ENCODE measurements at regions not wholly inside any gene's neighbourhood (a gene's known extent, or its start where the extent isn't known, plus 50 kb on each side); places are given as distances from the start of the nearest gene placed in this dataset.

DNA sequence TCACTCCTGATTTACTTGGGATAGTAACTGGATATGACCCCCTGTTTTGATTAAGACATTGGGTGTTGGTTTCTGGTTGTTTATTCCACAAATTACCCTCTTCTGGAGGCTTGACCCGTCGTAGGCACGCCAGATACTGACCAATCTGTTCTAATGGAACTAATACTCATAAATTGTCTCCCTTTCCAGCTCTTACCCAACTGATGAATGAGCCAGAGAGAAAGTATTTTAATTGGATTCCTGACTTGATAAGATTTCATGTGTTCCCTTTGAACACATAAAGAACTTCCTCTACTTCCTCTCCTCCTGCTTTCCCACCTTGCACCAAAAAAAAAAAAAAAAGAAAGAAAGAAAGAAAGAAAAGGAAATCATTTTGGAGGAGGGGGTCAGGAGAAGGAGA is 340.9 kb downstream of the PCNX1 start (continued):
- TF ChIP-seq, protein P1, sequence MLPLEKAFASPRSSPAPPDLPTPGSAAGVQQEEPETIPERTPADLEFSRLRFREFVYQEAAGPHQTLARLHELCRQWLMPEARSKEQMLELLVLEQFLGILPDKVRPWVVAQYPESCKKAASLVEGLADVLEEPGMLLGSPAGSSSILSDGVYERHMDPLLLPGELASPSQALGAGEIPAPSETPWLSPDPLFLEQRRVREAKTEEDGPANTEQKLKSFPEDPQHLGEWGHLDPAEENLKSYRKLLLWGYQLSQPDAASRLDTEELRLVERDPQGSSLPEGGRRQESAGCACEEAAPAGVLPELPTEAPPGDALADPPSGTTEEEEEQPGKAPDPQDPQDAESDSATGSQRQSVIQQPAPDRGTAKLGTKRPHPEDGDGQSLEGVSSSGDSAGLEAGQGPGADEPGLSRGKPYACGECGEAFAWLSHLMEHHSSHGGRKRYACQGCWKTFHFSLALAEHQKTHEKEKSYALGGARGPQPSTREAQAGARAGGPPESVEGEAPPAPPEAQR (CRISPR knock-in tag; IDR thresholded peaks at IDR 0.05) = no peak
- TF ChIP-seq JUN (CRISPR knock-in tag; IDR thresholded peaks at IDR 0.05) = no peak

GRCh38 chr14:71250347-71250746 is 343.1 kb downstream of the PCNX1 start:
- ATAC-seq = no peak
- peaks cover 7% of the 10 kb centered on the region for H3K4me1 Mint-ChIP-seq
- H3K27me3 Mint-ChIP-seq (ENCODE audit: low read depth) = no peaks in the 10 kb centered on the region; the same call in 1 of the 2 replicates
- no peak for DNase-seq (ENCODE audit: low spot score)
- CTCF ChIA-PET = interaction anchor here (0.6 kb wide), 1 partner anchor 153 kb away, joined by 3 read pairs; no protein-coding TSS in a partner anchor
- H3K36me3 Mint-ChIP-seq = peaks cover 10% of the 10 kb centered on the region
- H3K4me3 Mint-ChIP-seq = no peak overlapping the region
- peaks cover 41% of the 10 kb centered on the region for H3K9me3 Mint-ChIP-seq
- TF ChIP-seq OVOL2 (CRISPR knock-in tag; IDR thresholded peaks at IDR 0.05; ENCODE audit: borderline replicate concordance) (no peak), ZNF232 (CRISPR knock-in tag; IDR thresholded peaks at IDR 0.05) (no peak), SMAD3 (CRISPR knock-in tag; IDR thresholded peaks at IDR 0.05; ENCODE audit: borderline replicate concordance) (no peak), TEAD4 (CRISPR knock-in tag; IDR thresholded peaks at IDR 0.05) (no peak), IRF2 (CRISPR knock-in tag; IDR thresholded peaks at IDR 0.05; ENCODE audit: borderline replicate concordance, low read depth) (no peak), RELA (CRISPR knock-in tag; IDR thresholded peaks at IDR 0.05; ENCODE audit: borderline replicate concordance) (no peak)
- TF ChIP-seq, protein P2, sequence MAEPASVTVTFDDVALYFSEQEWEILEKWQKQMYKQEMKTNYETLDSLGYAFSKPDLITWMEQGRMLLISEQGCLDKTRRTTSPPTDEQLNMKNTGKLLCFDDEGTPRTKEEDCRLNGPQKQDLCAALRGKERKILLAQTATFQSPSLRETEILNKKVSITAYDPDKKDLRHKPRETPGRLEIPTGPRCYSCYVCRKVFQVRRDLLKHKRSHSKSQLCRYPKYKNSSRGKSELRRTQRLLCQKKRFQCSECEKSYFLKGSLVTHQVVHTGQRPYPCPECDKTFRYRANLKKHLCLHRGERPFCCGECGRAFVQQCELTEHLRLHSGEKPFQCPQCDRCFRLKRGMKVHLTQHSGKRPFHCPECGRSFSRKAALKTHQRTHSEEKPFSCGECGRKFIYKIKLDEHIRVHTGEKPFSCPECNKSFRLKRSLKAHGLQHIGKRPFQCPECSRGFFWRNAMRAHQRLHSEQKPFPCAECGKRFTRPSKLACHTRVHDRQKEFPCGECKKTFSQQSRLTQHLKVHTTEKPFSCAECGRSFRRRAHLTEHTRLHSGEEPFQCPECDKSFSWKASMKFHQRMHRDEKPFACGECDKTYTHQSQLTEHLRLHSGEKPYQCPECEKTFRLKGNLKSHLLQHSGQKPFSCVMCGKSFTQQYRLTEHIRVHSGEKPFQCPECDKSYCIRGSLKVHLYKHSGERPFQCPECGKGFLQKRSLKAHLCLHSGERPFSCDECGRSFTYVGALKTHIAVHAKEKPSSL (CRISPR knock-in tag; conservative IDR thresholded peaks at IDR 0.05) = no peak
- TF ChIP-seq, protein P3, sequence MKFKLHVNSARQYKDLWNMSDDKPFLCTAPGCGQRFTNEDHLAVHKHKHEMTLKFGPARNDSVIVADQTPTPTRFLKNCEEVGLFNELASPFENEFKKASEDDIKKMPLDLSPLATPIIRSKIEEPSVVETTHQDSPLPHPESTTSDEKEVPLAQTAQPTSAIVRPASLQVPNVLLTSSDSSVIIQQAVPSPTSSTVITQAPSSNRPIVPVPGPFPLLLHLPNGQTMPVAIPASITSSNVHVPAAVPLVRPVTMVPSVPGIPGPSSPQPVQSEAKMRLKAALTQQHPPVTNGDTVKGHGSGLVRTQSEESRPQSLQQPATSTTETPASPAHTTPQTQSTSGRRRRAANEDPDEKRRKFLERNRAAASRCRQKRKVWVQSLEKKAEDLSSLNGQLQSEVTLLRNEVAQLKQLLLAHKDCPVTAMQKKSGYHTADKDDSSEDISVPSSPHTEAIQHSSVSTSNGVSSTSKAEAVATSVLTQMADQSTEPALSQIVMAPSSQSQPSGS (CRISPR knock-in tag; IDR thresholded peaks at IDR 0.05; ENCODE audit: borderline replicate concordance, low read depth) = no peak
- TF ChIP-seq, protein P4, sequence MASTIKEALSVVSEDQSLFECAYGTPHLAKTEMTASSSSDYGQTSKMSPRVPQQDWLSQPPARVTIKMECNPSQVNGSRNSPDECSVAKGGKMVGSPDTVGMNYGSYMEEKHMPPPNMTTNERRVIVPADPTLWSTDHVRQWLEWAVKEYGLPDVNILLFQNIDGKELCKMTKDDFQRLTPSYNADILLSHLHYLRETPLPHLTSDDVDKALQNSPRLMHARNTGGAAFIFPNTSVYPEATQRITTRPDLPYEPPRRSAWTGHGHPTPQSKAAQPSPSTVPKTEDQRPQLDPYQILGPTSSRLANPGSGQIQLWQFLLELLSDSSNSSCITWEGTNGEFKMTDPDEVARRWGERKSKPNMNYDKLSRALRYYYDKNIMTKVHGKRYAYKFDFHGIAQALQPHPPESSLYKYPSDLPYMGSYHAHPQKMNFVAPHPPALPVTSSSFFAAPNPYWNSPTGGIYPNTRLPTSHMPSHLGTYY (CRISPR knock-in tag; IDR thresholded peaks at IDR 0.05) = no peak
- POLR2A ChIA-PET = no interaction called here
- H3K27ac Mint-ChIP-seq = no peak overlapping the region

DNA sequence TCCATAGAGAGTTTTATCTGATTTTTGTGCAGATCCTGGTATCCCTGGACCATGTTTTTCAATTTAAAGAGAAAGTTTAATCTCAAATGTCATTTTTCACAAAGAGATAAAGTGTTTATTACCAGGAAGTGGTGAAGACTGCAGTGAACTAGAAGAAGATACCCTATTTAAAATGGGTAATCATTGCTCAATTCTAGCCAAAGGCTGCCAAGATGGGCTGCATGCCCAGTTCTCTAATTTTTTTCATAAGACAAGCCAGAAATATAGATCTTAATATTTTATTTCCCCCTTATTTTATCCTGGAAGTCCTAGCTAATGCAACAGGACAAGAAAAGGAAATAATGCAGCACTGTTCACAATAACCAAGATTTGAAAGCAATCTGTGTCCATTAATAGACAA is 343.5 kb downstream of the PCNX1 start:
- no peaks in the 10 kb centered on the region; the same call in 1 of the 2 replicates for H3K27me3 Mint-ChIP-seq (ENCODE audit: low read depth)
- CTCF ChIA-PET = no interaction called here
- H3K4me1 Mint-ChIP-seq = peaks cover 7% of the 10 kb centered on the region
- POLR2A ChIA-PET = no interaction called here
- ATAC-seq (no peak), DNase-seq (ENCODE audit: low spot score) (no peak)
- peaks cover 43% of the 10 kb centered on the region for H3K9me3 Mint-ChIP-seq
- TF ChIP-seq, protein P5, sequence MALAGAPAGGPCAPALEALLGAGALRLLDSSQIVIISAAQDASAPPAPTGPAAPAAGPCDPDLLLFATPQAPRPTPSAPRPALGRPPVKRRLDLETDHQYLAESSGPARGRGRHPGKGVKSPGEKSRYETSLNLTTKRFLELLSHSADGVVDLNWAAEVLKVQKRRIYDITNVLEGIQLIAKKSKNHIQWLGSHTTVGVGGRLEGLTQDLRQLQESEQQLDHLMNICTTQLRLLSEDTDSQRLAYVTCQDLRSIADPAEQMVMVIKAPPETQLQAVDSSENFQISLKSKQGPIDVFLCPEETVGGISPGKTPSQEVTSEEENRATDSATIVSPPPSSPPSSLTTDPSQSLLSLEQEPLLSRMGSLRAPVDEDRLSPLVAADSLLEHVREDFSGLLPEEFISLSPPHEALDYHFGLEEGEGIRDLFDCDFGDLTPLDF (CRISPR knock-in tag; IDR thresholded peaks at IDR 0.05) = no peak
- TF ChIP-seq JUN (CRISPR knock-in tag; IDR thresholded peaks at IDR 0.05) = no peak
- TF ChIP-seq GABPB1 (CRISPR knock-in tag; IDR thresholded peaks at IDR 0.05) = no peak
- TF ChIP-seq NFATC4 (CRISPR knock-in tag; IDR thresholded peaks at IDR 0.05) = no peak
- no peak for TF ChIP-seq RELA (CRISPR knock-in tag; IDR thresholded peaks at IDR 0.05; ENCODE audit: borderline replicate concordance)
- TF ChIP-seq ZNF138 (CRISPR knock-in tag; conservative IDR thresholded peaks at IDR 0.05) = no peak
- TF ChIP-seq ETV6 (CRISPR knock-in tag; IDR thresholded peaks at IDR 0.05) = no peak
- no peak for TF ChIP-seq ATF1 (CRISPR knock-in tag; IDR thresholded peaks at IDR 0.05)
- no peak for TF ChIP-seq ZNF121 (CRISPR knock-in tag; IDR thresholded peaks at IDR 0.05)
- TF ChIP-seq CTCF (IDR thresholded peaks at IDR 0.05) = no peak
- TF ChIP-seq NFYB (CRISPR knock-in tag; conservative IDR thresholded peaks at IDR 0.05; ENCODE audit: low read depth) = no peak
- TF ChIP-seq CREM (CRISPR knock-in tag; IDR thresholded peaks at IDR 0.05) = no peak
- TF ChIP-seq PRRX2 (CRISPR knock-in tag; IDR thresholded peaks at IDR 0.05) = no peak
- TF ChIP-seq IRF1 (CRISPR knock-in tag; IDR thresholded peaks at IDR 0.05) = no peak
- TF ChIP-seq IRF2 (CRISPR knock-in tag; IDR thresholded peaks at IDR 0.05; ENCODE audit: borderline replicate concordance, low read depth) = no peak
- no peak for TF ChIP-seq TEAD1 (CRISPR knock-in tag; IDR thresholded peaks at IDR 0.05)
- TF ChIP-seq ELF4 (CRISPR knock-in tag; IDR thresholded peaks at IDR 0.05; ENCODE audit: low read depth) = no peak
- H3K27ac Mint-ChIP-seq = no peak overlapping the region
- H3K4me3 Mint-ChIP-seq = no peak overlapping the region
- H3K36me3 Mint-ChIP-seq = peaks cover 10% of the 10 kb centered on the region

Measured in WTC11 (cell line).